ENCODE measurements at regions not wholly inside any gene's neighbourhood (a gene's known extent, or its start where the extent isn't known, plus 50 kb on each side); places are given as distances from the start of the nearest gene placed in this dataset.
A peak's percentile ranks its signal among the peaks of the same experiment; 100 is the strongest.
"Not testable (repeated sequence)": the region's sequence is repeated elsewhere in the genome, so short reads cannot be mapped to it uniquely, and the experiment has no call there.

GRCh38 chr10:125411724-125412123 is 251.4 kb upstream of the CTBP2 start:
- TF ChIP-seq CTCF (IDR thresholded peaks at IDR 0.05; ENCODE audit: insufficient read depth, low read depth, low read length, missing control alignments), result no peak
- H3K4me3 ChIP-seq (ENCODE audit: low read length), result no peak overlapping the region
- peak; percentile 94 for DNase-seq (ENCODE audit: low read depth)

GRCh38 chr10:125409756-125410155 is 249.4 kb upstream of the CTBP2 start:
- DNase-seq (ENCODE audit: low read depth), result peak; percentile 54
- TF ChIP-seq CTCF (IDR thresholded peaks at IDR 0.05; ENCODE audit: insufficient read depth, low read depth, low read length, missing control alignments), result no peak
- H3K4me3 ChIP-seq (ENCODE audit: low read length), result no peak overlapping the region

- H3K4me3 ChIP-seq (ENCODE audit: low read length), result no peak overlapping the region
- no peak for DNase-seq (ENCODE audit: low read depth)
- TF ChIP-seq CTCF (IDR thresholded peaks at IDR 0.05; ENCODE audit: insufficient read depth, low read depth, low read length, missing control alignments), result no peak
Measured at GRCh38 chr10:125407557-125407956, 247.2 kb upstream of the CTBP2 start.

- TF ChIP-seq CTCF (IDR thresholded peaks at IDR 0.05; ENCODE audit: insufficient read depth, low read depth, low read length, missing control alignments), result no peak
- DNase-seq (ENCODE audit: low read depth), result peak; percentile 98
- H3K4me3 ChIP-seq (ENCODE audit: low read length), result no peak overlapping the region
Measured at GRCh38 chr10:125407000-125407502, 246.7 kb upstream of the CTBP2 start.

- DNase-seq (ENCODE audit: low read depth); H3K4me3 ChIP-seq (ENCODE audit: low read length): not testable (repeated sequence)
Measured at GRCh38 chr10:125404902-125405301, 244.5 kb upstream of the CTBP2 start.

GRCh38 chr10:125401462-125401861 is 241.1 kb upstream of the CTBP2 start:
- TF ChIP-seq CTCF (IDR thresholded peaks at IDR 0.05; ENCODE audit: insufficient read depth, low read depth, low read length, missing control alignments), result no peak
- DNase-seq (ENCODE audit: low read depth), result no peak
- H3K4me3 ChIP-seq (ENCODE audit: low read length), result no peak overlapping the region

- H3K4me3 ChIP-seq (ENCODE audit: low read length), result no peak overlapping the region
- DNase-seq (ENCODE audit: low read depth), result no peak
- no peak for TF ChIP-seq CTCF (IDR thresholded peaks at IDR 0.05; ENCODE audit: insufficient read depth, low read depth, low read length, missing control alignments)
Measured at GRCh38 chr10:125399289-125399688, 238.9 kb upstream of the CTBP2 start.

Measured in epithelial cell of esophagus (primary cell).